NCI-H187 (cell line): ENCODE measurements at regions not wholly inside any gene's neighbourhood (a gene's known extent, or its start where the extent isn't known, plus 50 kb on each side); places are given as distances from the start of the nearest gene placed in this dataset.

Source experiments
- DNase-seq, 2 experiments: peaks; one replicate each; lab custom pipeline; 2025; lab: John Stamatoyannopoulos, UW

DNA sequence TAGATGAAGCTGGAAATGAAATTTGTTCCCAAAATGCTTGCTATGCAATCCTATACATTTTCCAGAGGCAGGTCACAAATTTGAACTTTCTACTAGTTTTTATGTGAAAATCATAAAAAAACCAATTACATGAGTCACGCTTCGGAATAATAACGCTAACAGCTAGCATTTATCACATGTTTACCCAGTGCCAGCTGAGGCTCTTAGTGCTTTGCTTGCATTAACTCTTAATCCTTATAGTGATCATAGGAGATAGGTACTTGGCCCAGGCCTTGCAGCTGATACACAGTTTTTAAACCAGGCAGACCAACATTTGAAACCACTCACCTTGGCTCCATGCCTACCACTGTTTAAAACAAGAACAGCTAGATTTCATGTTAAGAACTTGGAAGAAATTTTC, 131.8 kb upstream of the RAG2 start:
- no peak for DNase-seq

DNA sequence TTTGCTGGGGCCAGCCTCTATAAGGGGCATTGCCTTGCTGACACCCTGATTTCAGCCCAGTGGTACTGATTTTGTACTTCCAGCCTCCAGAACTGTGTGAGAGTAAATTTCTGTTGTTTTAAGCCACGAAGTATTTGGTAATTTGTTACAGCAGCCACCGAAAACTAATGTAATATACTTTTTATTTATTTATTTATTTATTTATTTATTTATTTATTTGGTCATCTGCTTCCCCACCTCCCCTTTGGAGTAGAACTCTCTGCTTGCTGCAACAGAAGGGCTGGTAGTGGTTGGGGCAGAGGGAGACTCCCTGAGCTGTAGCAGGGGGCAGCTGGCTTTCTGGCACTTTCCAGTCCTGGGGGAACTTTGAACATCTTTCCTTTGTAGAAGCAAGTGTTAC, 128.4 kb upstream of the RAG2 start:
- DNase-seq = no peak

- DNase-seq = no peak
Observed at GRCh38 chr11:36724742-36725385, 126.8 kb upstream of the RAG2 start.

DNA sequence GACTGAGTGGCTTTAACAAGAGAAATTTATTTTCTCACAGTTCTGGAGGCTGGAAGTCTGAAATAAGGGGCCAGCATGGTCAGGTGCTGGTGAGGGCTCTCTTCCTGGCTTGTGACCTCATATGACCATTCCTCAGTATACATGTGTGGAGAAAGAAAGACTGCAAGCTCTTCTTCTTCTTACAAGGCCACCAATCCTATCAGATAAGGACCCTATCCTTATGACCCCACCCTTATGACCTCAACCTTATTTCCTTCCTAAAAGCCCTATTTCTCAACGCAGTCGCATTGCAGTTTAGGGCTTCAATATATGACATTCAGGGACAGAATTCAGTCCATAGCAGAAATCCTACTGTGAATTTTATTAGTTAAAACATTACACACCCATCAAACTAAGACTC, 124.4 kb upstream of the RAG2 start:
- DNase-seq = no peak

GRCh38 chr11:36719358-36720107, 121.5 kb upstream of the RAG2 start:
- DNase-seq = no peak

GRCh38 chr11:36718451-36718850, 120.4 kb upstream of the RAG2 start:
- no peak for DNase-seq

GRCh38 chr11:36713715-36714114, 115.7 kb upstream of the RAG2 start:
- DNase-seq = no peak

- no peak for DNase-seq
Observed at GRCh38 chr11:36711104-36711825, 113.2 kb upstream of the RAG2 start.
